GM12874 (cell line): ENCODE measurements at regions not wholly inside any gene's neighbourhood (a gene's known extent, or its start where the extent isn't known, plus 50 kb on each side); places are given as distances from the start of the nearest gene placed in this dataset.

ENCODE experiments used
- CTCF ChIP-seq: IDR thresholded peaks from 2 replicates; pipeline ENCODE4 v1.5.1; 2011; ENCODE audit warnings: low read depth, mild to moderate bottlenecking, control low read depth, low read length, moderate library complexity; ENCODE audit not compliant: insufficient read depth

GRCh38 chr9:135173066-135173465 lies 85.6 kb downstream of the OLFM1 start:
- no peak for TF ChIP-seq CTCF

- TF ChIP-seq CTCF: no peak
Measured at GRCh38 chr9:135174248-135174647, 86.8 kb downstream of the OLFM1 start.

- no peak for TF ChIP-seq CTCF
Measured at GRCh38 chr9:135174981-135175380, 87.5 kb downstream of the OLFM1 start.

- no peak for TF ChIP-seq CTCF
Measured at GRCh38 chr9:135176284-135176683, 88.8 kb downstream of the OLFM1 start.

GRCh38 chr9:135178498-135178897 lies 91.0 kb downstream of the OLFM1 start:
- no peak for TF ChIP-seq CTCF

GRCh38 chr9:135179041-135179440 lies 91.6 kb downstream of the OLFM1 start:
- TF ChIP-seq CTCF: no peak

- no peak for TF ChIP-seq CTCF
Measured at GRCh38 chr9:135179976-135180375, 92.5 kb downstream of the OLFM1 start.

- TF ChIP-seq CTCF: no peak
Measured at GRCh38 chr9:135180586-135180985, 93.1 kb downstream of the OLFM1 start.
